Uterus (tissue), 3 donors: ENCODE measurements at regions not wholly inside any gene's neighbourhood (a gene's known extent, or its start where the extent isn't known, plus 50 kb on each side); places are given as distances from the start of the nearest gene placed in this dataset.

Experiments used
- DNase-seq, 2 donors: peaks; one replicate each; pipeline ENCODE4 v3.0.0-alpha.2; 2019 to 2020
- H3K27ac ChIP-seq, 2 donors: fragments of 200-600 bp; sonication (generic); 1 replicate in 1 of 2; 2 replicates in 1 of 2; pipeline ENCODE4 v1.5.1; 2016 to 2018
- H3K27me3 ChIP-seq, 2 donors: fragments of 200-600 bp; sonication (generic); one replicate each; pipeline ENCODE4 v1.5.1; 2018 to 2019; ENCODE audit warnings: control low read depth in 1 of 2
- H3K36me3 ChIP-seq, 2 donors: fragments of 200-600 bp; sonication (generic); one replicate each; pipeline ENCODE4 v1.5.1; 2019; ENCODE audit warnings: control low read depth in 1 of 2
- H3K4me1 ChIP-seq, 2 donors: fragments of 200-600 bp; sonication (generic); one replicate each; pipeline ENCODE4 v1.5.1; 2018 to 2019; ENCODE audit warnings: control low read depth in 1 of 2
- H3K4me3 ChIP-seq, 2 donors: fragments of 200-600 bp; sonication (generic); 1 replicate in 1 of 2; 2 replicates in 1 of 2; pipeline ENCODE4 v1.5.1; 2018 to 2019; ENCODE audit warnings: mild to moderate bottlenecking in 1 of 2
- H3K9me3 ChIP-seq, 2 donors: fragments of 200-600 bp; sonication (generic); one replicate each; pipeline ENCODE4 v1.5.1; 2019; ENCODE audit warnings: control low read depth in 1 of 2
- CTCF ChIP-seq, 4 experiments: fragments of 200-600 bp in 2 of 4; fragments of 450-650 bp in 2 of 4; sonication (generic) in 2 of 4; IDR thresholded peaks; one replicate each; pipeline ENCODE4 v1.5.1; 2016 to 2019; ENCODE audit warnings: antibody characterized with exemption in 4 of 4, mild to moderate bottlenecking in 2 of 4, moderate library complexity in 1 of 4
- POLR2A ChIP-seq, 2 donors: fragments of 450-650 bp; IDR thresholded peaks; one replicate each; pipeline ENCODE4 v1.6.1; 2016; ENCODE audit warnings: antibody characterized with exemption in 2 of 2, mild to moderate bottlenecking in 1 of 2, moderate library complexity in 1 of 2
- intact Hi-C: fragments of 100-400 bp; cut with DNase I; formaldehyde crosslinking; loops from one replicate; pipeline ENCODE4 v1.15.1; 2023; ENCODE audit warnings: low total_unique reads
- donor health status: DM: yes; HTN: yes; CAD: no.

GRCh38 chr18:39564716-39565115, 1999.1 kb upstream of the CELF4 start:
- no peak for DNase-seq
- peaks cover 0 to 2% of the 10 kb centered on the region in 2 donors for H3K36me3 ChIP-seq
- intact Hi-C loops = no loop called here
- no peaks in the 10 kb centered on the region for H3K27me3 ChIP-seq
- TF ChIP-seq POLR2A (IDR thresholded peaks at IDR 0.05) = no peak
- no peak for TF ChIP-seq CTCF (IDR thresholded peaks at IDR 0.05)
- H3K27ac ChIP-seq = no peak overlapping the region
- no peak overlapping the region for H3K4me3 ChIP-seq
- no peaks in the 10 kb centered on the region for H3K4me1 ChIP-seq
- no peaks in the 10 kb centered on the region for H3K9me3 ChIP-seq

- Histone ChIP-seq H3K4me3 (no peak overlapping the region), H3K27me3 (no peaks in the 10 kb centered on the region), H3K9me3 (no peaks in the 10 kb centered on the region), H3K36me3 (peaks cover 0 to 2% of the 10 kb centered on the region in 2 donors), H3K27ac (no peak overlapping the region), H3K4me1 (no peaks in the 10 kb centered on the region)
- no peak for DNase-seq
- intact Hi-C loops = no loop called here
- no peak for TF ChIP-seq CTCF (IDR thresholded peaks at IDR 0.05)
- no peak for TF ChIP-seq POLR2A (IDR thresholded peaks at IDR 0.05)
Observed at GRCh38 chr18:39561126-39561525, 1995.5 kb upstream of the CELF4 start.

- Histone ChIP-seq H3K27ac (no peak overlapping the region), H3K36me3 (peaks cover 0 to 2% of the 10 kb centered on the region in 2 donors), H3K4me1 (no peaks in the 10 kb centered on the region), H3K27me3 (no peaks in the 10 kb centered on the region), H3K4me3 (no peak overlapping the region), H3K9me3 (no peaks in the 10 kb centered on the region)
- TF ChIP-seq POLR2A (IDR thresholded peaks at IDR 0.05) (no peak), CTCF (IDR thresholded peaks at IDR 0.05) (no peak)
- no peak for DNase-seq
- intact Hi-C loops = no loop called here
Observed at GRCh38 chr18:39558658-39559057, 1993.1 kb upstream of the CELF4 start.

GRCh38 chr18:39555496-39555895, 1989.9 kb upstream of the CELF4 start:
- no peak overlapping the region for H3K27ac ChIP-seq
- H3K9me3 ChIP-seq = no peaks in the 10 kb centered on the region
- intact Hi-C loops = no loop called here
- H3K4me3 ChIP-seq = no peak overlapping the region
- TF ChIP-seq POLR2A (IDR thresholded peaks at IDR 0.05) (no peak), CTCF (IDR thresholded peaks at IDR 0.05) (no peak)
- DNase-seq = no peak
- no peaks in the 10 kb centered on the region for H3K36me3 ChIP-seq
- H3K27me3 ChIP-seq = no peaks in the 10 kb centered on the region
- no peaks in the 10 kb centered on the region for H3K4me1 ChIP-seq

- H3K27me3 ChIP-seq = no peaks in the 10 kb centered on the region
- no peak for DNase-seq
- H3K36me3 ChIP-seq = no peaks in the 10 kb centered on the region
- intact Hi-C loops = no loop called here
- no peak for TF ChIP-seq CTCF (IDR thresholded peaks at IDR 0.05)
- no peak for TF ChIP-seq POLR2A (IDR thresholded peaks at IDR 0.05)
- H3K4me1 ChIP-seq = no peaks in the 10 kb centered on the region
- H3K9me3 ChIP-seq = no peaks in the 10 kb centered on the region
- H3K27ac ChIP-seq = no peak overlapping the region
- no peak overlapping the region for H3K4me3 ChIP-seq
Observed at GRCh38 chr18:39550701-39551100, 1985.1 kb upstream of the CELF4 start.
